Aorta (tissue), 5 donors: ENCODE measurements at regions not wholly inside any gene's neighbourhood (a gene's known extent, or its start where the extent isn't known, plus 50 kb on each side); places are given as distances from the start of the nearest gene placed in this dataset.
"Not testable (repeated sequence)": the region's sequence is repeated elsewhere in the genome, so short reads cannot be mapped to it uniquely, and the experiment has no call there.

Experiments used
- ATAC-seq: fragments of 200-7000 bp; cut with Tn5 transposase; one replicate; pipeline ENCODE4 v1.9.1; 2022; ENCODE audit warnings: moderate library complexity; ENCODE audit not compliant: low FRiP score
- DNase-seq, 2 donors: peaks; one replicate each; pipeline ENCODE4 v3.0.0-alpha.2; 2020
- H3K27ac ChIP-seq, 2 donors: one replicate each; pipeline ENCODE4 v1.5.1; 2013; ENCODE audit warnings: low read length in 2 of 2, mild to moderate bottlenecking in 2 of 2, moderate library complexity in 2 of 2, control low read depth in 1 of 2, inconsistent platforms in 1 of 2, low read depth in 1 of 2
- H3K27me3 ChIP-seq, 2 donors: one replicate each; pipeline ENCODE4 v1.6.1; 2013; ENCODE audit warnings: control low read depth in 1 of 2, low read length in 1 of 2, mild to moderate bottlenecking in 1 of 2, moderate library complexity in 1 of 2; ENCODE audit not compliant: insufficient read depth in 2 of 2, control insufficient read depth in 1 of 2
- H3K36me3 ChIP-seq, 2 donors: one replicate each; pipeline ENCODE4 v1.6.1; 2013; ENCODE audit warnings: control low read depth in 1 of 2, low read length in 1 of 2, mild to moderate bottlenecking in 1 of 2; ENCODE audit not compliant: insufficient read depth in 2 of 2, control insufficient read depth in 1 of 2
- H3K4me1 ChIP-seq, 2 donors: one replicate each; pipeline ENCODE4 v1.6.1; 2013; ENCODE audit warnings: low read length in 2 of 2, control low read depth in 1 of 2, mild to moderate bottlenecking in 1 of 2, moderate library complexity in 1 of 2; ENCODE audit not compliant: insufficient read depth in 2 of 2, control insufficient read depth in 1 of 2
- H3K4me3 ChIP-seq, 2 donors: one replicate each; pipeline ENCODE4 v1.5.1; 2013; ENCODE audit warnings: low read length in 2 of 2, control low read depth in 1 of 2, mild to moderate bottlenecking in 1 of 2
- H3K9me3 ChIP-seq: one replicate; pipeline ENCODE4 v1.6.1; 2013; ENCODE audit warnings: mild to moderate bottlenecking, low read length; ENCODE audit not compliant: control insufficient read depth
- WGBS, 2 donors: extraction: QIAGEN DNeasy Blood & Tissue Kit; methylation state at CpG; one replicate each; pipeline ENCODE4 v1.1.7; 2013; 5-methylcytosine and 5-hydroxymethylcytosine counted together
- intact Hi-C, 2 donors: fragments of 100-400 bp; cut with DNase I; formaldehyde crosslinking; loops; one replicate each; pipeline versions ENCODE4 v1.14.2 to v1.15.0; 2022
- donor health status: healthy with polysubstance abuse.
- donor health status: Bipolar disorder and iron deficiency.
- donor health status: DM: no; HTN: no; CAD: no.
- donor health status: DM: no; HTN: no; CAD: no.
- donor health status: DM: yes; HTN: yes; CAD: no.

- Histone ChIP-seq H3K4me3 (no peak overlapping the region), H3K4me1 (no peaks in the 10 kb centered on the region), H3K9me3 (no peaks in the 10 kb centered on the region), H3K27ac (no peak overlapping the region), H3K27me3 (no peaks in the 10 kb centered on the region), H3K36me3 (no peaks in the 10 kb centered on the region)
- ATAC-seq (no peak), DNase-seq (no peak)
- intact Hi-C loops = no loop called here
- WGBS, 2 donors = 77% methylated on average over 13 of the region's 13 CpGs
Observed at GRCh38 chr9:126071076-126071750, 255.4 kb upstream of the MVB12B start.

DNA sequence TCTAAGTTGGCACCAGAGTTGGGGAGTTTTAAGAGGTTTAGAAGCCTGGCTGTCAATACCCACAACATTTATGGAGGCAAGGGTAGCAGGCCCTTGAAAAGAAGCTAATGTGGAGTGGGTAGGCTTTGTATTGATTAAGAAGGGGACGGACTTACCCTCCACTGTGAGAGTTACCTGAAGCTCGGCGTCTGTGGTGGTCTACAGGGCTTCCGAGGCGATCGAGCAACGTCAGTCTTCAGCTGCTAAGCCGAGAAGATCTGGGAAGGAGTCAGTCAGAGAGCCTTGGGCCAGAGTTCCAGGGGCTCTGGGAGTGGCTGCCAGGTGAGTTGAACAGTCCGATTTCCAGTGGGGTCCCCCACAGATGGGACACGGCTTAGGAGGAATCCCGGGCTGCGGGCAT, 249.0 kb upstream of the MVB12B start:
- H3K27ac ChIP-seq, H3K4me3 ChIP-seq, DNase-seq, H3K36me3 ChIP-seq, intact Hi-C loops, H3K27me3 ChIP-seq, H3K4me1 ChIP-seq, H3K9me3 ChIP-seq, ATAC-seq: not testable (repeated sequence)
- WGBS, 2 donors = 90 to 93% methylated on average over 11 to 12 of the region's 12 CpGs

- Histone ChIP-seq H3K36me3 (no peaks in the 10 kb centered on the region), H3K4me3 (no peak overlapping the region), H3K27ac (no peak overlapping the region), H3K9me3 (no peaks in the 10 kb centered on the region), H3K4me1 (no peaks in the 10 kb centered on the region), H3K27me3 (no peaks in the 10 kb centered on the region)
- ATAC-seq (no peak), DNase-seq (no peak)
- intact Hi-C loops = no loop called here
- WGBS, 2 donors = 52 to 66% methylated on average over 2 of the region's 2 CpGs
Observed at GRCh38 chr9:126080641-126081040, 246.0 kb upstream of the MVB12B start.

DNA sequence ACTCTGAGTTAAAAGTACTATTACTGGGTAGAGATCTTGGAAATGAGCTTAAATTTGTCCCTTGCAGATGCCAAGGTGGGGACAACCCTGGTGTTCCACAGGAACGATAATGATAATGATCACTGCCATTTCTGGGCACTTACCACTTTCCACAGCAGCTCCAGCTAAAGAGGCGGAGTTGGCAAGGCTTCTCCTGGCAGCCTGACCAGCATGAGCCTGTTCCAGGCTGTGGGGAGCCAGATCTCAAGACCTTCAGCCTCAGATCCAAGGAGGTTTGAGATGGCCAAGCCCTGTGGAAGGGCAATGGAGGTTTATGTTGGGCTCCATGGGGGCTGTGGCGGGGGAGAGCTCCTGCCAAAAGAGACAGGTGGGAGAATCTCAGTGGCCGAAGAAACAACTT, 244.9 kb upstream of the MVB12B start:
- intact Hi-C loops = no loop called here
- WGBS, 2 donors = 64 to 71% methylated on average over 4 of the region's 4 CpGs
- no peak overlapping the region for H3K27ac ChIP-seq
- H3K9me3 ChIP-seq = no peaks in the 10 kb centered on the region
- no peaks in the 10 kb centered on the region for H3K4me1 ChIP-seq
- DNase-seq = no peak
- H3K27me3 ChIP-seq = no peaks in the 10 kb centered on the region
- H3K4me3 ChIP-seq = no peak overlapping the region
- no peak for ATAC-seq
- no peaks in the 10 kb centered on the region for H3K36me3 ChIP-seq

- no peak for DNase-seq
- no peak overlapping the region for H3K4me3 ChIP-seq
- no peak for ATAC-seq
- H3K4me1 ChIP-seq = no peaks in the 10 kb centered on the region
- H3K9me3 ChIP-seq = no peaks in the 10 kb centered on the region
- H3K27ac ChIP-seq = no peak overlapping the region
- WGBS, 2 donors = 74 to 76% methylated on average over 4 of the region's 4 CpGs
- H3K27me3 ChIP-seq = no peaks in the 10 kb centered on the region
- intact Hi-C loops = no loop called here
- no peaks in the 10 kb centered on the region for H3K36me3 ChIP-seq
Observed at GRCh38 chr9:126084008-126084407, 242.6 kb upstream of the MVB12B start.

GRCh38 chr9:126084696-126085095, 241.9 kb upstream of the MVB12B start:
- WGBS, 2 donors = 76 to 81% methylated on average over 8 of the region's 8 CpGs
- intact Hi-C loops = no loop called here
- no peak overlapping the region for H3K4me3 ChIP-seq
- no peaks in the 10 kb centered on the region for H3K36me3 ChIP-seq
- DNase-seq (no peak), ATAC-seq (no peak)
- no peaks in the 10 kb centered on the region for H3K27me3 ChIP-seq
- no peak overlapping the region for H3K27ac ChIP-seq
- no peaks in the 10 kb centered on the region for H3K4me1 ChIP-seq
- H3K9me3 ChIP-seq = no peaks in the 10 kb centered on the region

GRCh38 chr9:126085170-126085569, 241.5 kb upstream of the MVB12B start:
- intact Hi-C loops = no loop called here
- H3K9me3 ChIP-seq = no peaks in the 10 kb centered on the region
- H3K4me1 ChIP-seq = no peaks in the 10 kb centered on the region
- H3K27me3 ChIP-seq = no peaks in the 10 kb centered on the region
- H3K4me3 ChIP-seq = no peak overlapping the region
- no peak overlapping the region for H3K27ac ChIP-seq
- WGBS, 2 donors = 60 to 62% methylated on average over 2 of the region's 2 CpGs
- H3K36me3 ChIP-seq = no peaks in the 10 kb centered on the region
- no peak for ATAC-seq
- no peak for DNase-seq

DNA sequence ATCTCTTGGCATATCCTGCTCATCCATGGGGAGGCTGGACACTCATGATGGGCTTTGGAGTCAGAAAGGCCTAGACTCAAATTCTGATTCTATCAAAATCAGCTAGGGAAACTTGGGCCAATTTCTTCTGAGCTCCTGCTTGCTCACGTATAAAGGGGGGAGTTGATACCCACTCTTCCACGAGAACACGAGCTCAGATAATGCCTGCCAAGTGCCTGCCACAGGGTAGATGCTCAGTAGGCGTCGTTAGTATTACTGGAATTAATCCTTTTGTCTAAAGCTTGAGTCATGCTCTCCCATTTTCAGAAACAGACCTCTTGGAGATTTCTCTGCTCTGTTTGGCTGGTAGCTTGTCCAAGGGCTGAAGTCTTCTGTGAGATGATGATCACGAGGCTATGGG, 238.3 kb upstream of the MVB12B start:
- H3K36me3 ChIP-seq = no peaks in the 10 kb centered on the region
- no peak for ATAC-seq
- H3K9me3 ChIP-seq = no peaks in the 10 kb centered on the region
- DNase-seq = no peak
- no peaks in the 10 kb centered on the region for H3K4me1 ChIP-seq
- H3K27ac ChIP-seq = no peak overlapping the region
- H3K4me3 ChIP-seq = no peak overlapping the region
- intact Hi-C loops = no loop called here
- WGBS, 2 donors = 70 to 72% methylated on average over 6 of the region's 6 CpGs
- no peaks in the 10 kb centered on the region for H3K27me3 ChIP-seq

DNA sequence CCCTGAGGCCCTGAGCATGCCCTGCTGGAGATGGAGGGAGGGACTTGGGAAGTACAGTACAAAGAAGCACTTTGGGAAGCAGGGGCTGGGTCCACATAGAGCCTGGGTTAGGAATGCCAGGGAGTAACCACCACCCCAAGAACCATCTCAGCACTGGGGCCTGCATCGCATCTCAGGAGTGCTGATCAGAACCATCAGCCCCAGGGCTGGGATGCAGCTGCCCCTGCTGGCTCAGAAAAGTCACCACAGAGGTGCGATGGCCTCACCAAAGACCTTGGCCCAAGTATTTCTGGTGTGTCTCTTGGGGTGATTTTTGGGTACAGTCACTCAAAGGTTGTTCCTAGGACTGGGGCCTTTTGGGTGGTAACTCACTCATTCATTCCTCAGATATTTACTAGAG, 236.8 kb upstream of the MVB12B start:
- H3K4me1 ChIP-seq = no peaks in the 10 kb centered on the region
- H3K9me3 ChIP-seq = no peaks in the 10 kb centered on the region
- intact Hi-C loops = no loop called here
- ATAC-seq (no peak), DNase-seq (no peak)
- H3K4me3 ChIP-seq = no peak overlapping the region
- 80 to 89% methylated on average over 2 of the region's 2 CpGs for WGBS, 2 donors
- H3K27ac ChIP-seq = no peak overlapping the region
- H3K36me3 ChIP-seq = no peaks in the 10 kb centered on the region
- H3K27me3 ChIP-seq = no peaks in the 10 kb centered on the region
